NCI-H82 treated with DMSO at 0.1 percent for 48 hours (cell line): ENCODE measurements at regions not wholly inside any gene's neighbourhood (a gene's known extent, or its start where the extent isn't known, plus 50 kb on each side); places are given as distances from the start of the nearest gene placed in this dataset.
A peak's percentile ranks its signal among the peaks of the same experiment; 100 is the strongest.

Experiments
- DNase-seq: peaks from one replicate; lab custom pipeline; 2025; ENCODE audit not compliant: unreplicated experiment; lab: John Stamatoyannopoulos, UW

DNA sequence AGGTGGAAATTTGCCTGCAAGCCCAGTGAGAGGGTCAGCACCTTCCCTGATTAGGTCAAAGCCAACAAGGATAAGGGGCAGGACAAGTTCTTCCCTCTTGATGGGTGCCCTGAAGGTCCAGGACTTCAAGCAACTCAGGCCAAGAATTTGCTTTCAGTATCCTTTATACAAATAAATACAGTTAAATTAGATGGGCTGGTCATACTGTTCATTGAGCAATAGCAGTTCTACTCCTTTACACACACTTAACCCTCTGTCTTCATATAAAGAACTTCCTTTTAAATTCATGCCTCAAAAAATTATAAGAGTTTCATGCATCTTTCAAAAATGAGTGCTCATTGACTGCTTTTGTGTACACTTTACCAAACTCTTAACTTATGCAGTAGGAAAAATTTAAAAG is 392.0 kb downstream of the SPRY1 start:
- DNase-seq = no peak

DNA sequence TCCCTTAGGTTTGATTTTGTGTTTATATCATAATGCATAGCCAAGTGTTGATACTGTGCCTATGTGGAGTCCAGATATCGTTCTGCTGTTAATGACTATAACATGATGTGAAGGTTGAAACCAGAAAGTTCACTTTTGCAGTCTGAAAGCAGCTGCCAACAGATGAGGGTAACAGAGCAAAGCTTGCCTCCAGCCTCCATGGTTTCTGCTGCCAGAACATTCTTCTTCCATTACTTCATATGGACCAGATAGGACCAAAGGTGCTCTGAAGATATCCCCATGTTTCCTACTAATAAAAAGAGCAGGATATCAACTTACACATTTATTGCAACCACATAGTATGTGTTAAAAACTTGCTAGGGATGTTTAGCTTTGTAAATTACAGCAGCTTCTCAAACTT is 394.1 kb downstream of the SPRY1 start:
- DNase-seq = no peak

DNA sequence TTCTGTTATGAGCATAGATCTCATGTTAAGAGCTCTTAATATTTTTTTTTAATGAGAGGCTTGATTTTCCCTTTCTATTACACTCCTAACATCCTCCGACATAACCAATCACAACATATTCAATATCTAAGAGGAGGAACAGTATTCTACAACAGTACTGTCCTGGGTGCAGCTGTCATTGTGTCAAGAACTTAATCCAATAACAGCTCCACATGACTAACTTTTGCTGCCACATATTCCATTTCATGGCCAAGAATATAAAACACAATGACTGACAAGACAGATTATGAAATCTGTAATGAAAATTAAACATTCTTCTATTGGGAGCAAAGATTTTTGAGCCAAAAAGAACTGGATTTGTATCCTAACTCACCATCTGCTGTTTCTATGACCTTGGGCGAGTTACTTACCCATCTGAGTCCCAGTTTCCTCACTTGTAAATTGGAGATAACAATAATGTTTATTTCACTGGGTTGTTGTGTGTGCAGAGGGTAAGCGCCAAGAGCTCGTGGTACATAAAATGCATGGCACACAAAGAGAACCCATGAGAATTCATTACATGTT is 405.6 kb downstream of the SPRY1 start:
- no peak for DNase-seq

DNA sequence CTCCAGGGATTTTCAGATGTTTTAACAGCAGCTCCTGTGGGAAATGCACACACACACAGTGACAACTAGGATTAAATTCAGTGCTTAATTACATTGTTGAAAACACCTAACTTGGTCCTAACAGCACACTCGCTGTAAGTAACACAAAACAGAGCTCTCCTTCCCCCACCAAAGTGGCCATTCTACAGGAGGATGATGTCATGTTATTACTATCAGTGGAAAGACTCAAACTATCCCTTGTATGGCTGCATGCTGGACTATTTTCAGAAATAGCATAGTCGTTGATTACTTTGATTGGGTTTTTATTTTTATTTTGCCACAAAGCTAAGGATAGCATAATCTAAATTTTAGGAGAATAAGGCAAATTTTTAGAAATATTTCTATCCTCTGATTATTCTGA is 406.3 kb downstream of the SPRY1 start:
- DNase-seq = no peak

DNA sequence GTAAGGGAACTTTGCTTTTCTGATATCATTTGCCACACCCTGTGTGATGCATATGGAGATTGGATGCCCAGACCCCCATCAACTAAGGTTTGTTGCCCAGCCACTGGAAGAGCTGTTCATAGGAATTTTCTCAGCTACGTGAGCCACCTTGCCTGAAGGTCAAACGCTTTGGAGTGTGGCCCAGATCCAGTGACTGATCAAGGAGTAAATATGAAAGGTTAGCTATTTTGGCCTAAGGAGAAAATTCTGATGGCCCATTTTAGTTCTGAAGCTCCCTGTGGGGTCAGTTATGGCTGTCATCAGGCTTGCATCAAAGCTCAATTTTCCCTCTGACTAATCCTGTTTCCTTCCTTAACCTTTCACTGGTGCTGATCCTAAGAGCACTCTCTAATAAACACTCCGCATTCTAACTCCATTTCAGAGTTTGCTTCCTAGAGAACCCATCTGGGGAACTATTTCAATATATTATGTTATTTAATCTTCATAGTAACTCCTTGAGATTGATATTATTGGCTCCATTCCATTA is 407.7 kb downstream of the SPRY1 start:
- no peak for DNase-seq

DNA sequence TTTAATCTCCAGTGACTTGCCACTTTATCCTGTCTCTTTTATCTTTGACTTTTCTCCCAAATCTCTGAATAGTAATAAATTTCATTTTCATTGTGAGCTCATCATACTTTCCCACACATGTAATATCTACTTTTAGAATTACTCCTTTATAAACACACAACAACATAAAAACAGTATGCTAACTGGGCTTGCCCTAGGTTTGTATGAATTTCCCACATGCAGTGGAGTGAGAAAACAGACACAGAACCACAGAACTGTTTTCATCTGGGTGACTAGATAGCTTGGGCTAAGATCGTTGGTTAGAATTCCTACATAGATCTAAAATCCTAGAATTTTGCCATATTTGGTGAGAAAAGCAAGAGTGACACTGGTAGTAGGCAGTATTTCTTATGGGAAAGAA is 409.5 kb downstream of the SPRY1 start:
- no peak for DNase-seq

DNA sequence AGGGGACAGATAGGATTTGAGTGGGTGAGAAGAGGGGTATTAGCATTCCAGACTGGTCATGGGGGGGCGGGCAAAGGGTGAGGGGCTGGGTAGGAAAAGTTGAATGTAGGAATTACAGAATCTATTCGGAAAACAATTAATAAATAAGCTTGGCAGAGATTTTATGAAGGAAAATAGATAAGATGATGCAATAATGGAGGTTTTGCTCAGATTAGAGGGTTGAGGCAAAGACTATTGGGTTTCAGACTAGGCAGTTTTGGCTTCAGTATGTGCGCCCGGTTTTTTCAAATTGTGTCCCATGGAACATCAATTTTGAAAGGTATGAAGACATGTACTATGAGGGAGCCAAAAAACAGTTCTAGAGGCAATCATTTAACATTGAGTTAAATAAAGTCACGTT is 410.6 kb downstream of the SPRY1 start:
- no peak for DNase-seq

DNA sequence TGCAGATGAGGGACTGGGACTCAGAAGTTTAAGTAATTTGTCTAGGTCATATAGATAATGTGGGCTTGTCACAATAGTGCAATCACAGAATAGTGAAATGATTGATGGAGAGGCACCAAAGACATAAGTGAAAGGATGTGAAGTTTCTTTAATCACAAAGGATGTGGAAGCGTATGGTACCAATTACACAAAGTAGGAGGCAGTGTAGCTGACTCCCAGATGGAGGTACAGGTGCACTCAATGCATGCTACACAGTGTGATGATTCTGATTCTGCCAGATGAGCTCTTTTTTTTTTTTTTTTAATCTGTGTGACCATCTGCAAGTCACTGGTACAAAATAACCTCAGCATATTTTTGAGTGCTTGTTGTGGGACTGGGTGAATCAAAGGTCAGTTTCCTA is 411.3 kb downstream of the SPRY1 start:
- no peak for DNase-seq

DNA sequence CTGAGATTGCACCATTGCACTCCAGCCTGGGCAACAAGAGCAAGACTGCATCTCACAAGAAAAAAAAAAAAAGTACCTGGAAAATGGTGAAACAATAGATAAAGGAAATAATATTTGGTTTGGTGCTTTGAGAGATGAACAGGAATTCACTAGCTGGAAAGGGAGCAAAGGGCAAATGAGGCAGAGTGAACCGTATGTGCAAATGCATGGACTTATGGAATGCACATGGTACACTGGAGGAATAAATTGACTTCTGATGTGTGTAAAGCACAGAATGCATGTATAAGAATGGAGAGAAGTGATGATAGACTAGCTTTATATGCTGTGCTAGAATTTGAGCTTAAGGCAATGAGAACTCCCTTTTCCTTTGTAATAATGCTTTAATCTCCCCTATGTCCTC is 413.3 kb downstream of the SPRY1 start:
- no peak for DNase-seq

DNA sequence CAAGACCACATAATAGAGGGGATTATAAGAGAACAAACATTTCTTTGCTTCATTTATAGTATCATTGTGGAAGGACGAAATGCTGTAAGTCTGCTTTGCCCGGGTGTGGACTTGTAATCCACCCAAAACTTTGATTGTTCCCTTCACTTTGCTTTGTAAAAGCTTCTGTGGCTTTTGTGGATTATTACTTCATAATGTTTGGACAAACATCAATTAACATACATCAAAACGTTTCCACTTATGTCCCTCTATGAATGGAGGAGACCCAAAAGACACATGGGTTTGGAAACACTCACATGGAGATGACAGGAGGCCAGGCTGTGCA is 415.4 kb downstream of the SPRY1 start:
- no peak for DNase-seq

DNA sequence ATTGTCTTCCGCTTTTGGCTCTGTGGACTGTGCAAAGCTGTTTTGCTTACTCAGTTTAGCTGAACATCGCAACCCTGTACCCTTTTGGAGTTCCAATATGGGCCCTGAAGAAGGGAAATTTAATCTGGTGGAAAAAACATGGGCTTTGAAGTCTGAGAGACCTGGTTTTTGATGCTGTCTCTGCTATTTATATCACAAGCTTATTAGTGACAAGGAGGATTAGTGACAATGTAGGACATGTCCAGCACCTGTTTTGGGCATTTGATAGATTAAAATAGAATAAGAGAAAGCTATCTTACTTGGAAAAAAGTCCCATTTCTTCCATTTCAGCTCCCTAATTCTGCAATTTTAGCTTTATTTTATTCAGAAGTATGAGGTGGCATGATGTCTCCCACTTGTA is 417.3 kb downstream of the SPRY1 start:
- DNase-seq = peak; percentile 25

DNA sequence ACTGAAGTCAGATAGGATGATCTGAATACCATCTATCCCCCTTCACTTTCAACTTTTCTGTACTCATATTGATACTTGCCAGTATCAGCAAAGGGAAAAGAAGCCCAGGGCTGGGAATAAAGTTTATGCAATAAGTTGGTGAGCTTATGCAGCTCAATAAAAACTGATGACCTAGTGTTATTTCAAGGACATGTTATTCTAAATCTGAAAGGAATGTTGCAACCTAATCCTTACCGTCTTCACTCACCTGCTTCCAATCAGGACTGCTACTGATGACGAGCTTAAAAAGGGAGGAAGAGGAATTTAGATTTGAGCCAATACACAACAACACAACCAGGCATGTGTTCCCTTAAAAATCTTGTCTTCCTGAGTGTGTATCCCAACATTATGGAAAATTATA is 419.9 kb downstream of the SPRY1 start:
- no peak for DNase-seq

DNA sequence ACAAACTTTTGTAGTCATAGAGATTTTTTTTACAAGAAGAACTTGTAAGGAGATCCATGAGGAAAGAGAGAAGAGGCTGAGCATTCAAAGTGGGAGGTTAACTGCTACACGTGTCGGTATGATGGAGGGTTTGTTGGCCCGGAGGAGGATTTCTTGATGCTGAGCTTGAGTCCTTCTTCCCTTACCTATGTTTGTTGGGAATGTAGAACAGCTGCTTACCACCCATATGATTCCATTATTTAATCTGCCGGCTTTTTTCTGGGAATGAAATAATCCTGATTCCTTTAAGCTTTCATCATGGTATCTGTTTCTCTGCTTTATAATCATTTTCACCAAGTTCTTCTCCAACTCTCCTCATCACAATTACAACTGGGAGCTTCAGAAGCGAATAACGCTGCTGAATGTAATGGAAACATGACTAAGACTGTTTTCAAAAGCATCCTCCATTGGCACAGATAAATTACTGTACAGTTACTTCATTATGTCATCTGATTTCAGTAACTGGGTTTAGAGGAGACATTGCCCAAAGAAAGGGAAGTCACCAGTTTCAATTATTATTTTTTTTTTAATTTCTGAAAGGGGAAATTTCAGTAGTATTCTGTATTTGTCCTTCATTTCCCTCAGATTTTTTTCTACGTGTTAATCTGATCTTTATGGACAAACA is 420.6 kb downstream of the SPRY1 start:
- DNase-seq = no peak

DNA sequence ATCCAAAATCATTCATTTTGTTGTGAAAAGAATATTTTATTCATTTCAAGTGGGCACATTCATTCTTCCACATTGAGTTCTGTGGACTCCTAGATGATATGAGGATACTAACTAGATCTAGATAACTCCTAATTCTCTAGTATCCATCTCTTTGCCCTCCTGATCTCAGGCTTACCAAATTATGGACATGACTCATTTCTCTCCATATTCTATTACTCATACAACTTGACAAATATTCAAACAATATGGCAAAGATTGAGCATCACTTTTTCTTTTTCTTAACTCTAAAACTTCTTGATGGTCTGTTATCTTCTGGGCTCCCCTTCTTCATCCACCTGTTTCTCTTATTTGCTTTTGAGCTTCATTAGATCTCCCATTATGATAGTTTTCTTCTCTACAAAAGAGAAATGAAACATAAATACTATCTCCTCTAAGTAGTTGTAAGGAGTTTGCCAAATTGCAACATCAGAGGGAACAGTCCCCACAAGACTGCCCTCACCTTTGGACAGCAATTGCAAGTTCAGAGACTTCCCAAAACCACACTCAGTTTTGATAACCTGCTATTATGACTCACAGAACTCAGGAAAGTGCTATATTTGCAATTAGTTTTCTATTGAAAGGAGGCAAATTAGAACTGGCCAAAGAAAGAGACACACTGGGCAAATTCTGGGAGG is 422.9 kb downstream of the SPRY1 start:
- DNase-seq = no peak

DNA sequence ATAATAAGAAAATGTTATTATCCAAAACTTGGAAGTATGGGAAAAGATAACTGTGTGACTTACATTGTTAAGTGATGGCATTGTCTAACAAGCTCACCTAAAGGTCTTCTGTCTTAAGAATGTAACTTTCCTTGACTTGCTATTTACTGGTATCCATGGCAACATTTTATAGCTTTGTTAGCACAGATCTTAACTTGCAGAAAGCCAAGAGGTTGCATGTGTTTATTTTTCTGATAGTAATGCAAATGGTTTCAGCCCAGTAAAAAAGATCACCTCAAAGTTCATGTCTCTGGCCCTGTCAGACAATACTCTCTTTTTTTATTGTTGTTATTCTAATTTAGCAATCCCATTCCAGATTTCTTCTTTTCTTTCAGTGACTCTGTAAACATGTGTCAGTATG is 425.3 kb downstream of the SPRY1 start:
- DNase-seq = no peak

DNA sequence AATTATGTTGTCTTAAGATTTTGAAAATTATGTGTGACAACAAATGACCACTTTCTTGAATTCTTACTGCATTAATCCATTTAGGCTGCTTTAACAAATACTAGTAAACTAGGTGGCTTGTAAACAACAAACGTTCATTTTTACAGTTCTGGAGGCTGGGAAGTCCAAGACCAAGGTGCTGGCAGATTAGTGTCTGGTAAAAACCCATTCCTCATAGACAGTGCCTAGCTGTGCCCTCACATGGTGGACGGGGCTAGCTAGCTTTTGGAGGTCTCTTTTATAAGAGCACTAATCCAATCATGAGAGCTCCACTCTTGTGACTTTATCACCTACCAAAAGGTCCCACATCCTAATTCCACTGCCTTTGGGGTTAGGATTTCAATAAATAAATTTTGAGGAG is 425.8 kb downstream of the SPRY1 start:
- DNase-seq = no peak

DNA sequence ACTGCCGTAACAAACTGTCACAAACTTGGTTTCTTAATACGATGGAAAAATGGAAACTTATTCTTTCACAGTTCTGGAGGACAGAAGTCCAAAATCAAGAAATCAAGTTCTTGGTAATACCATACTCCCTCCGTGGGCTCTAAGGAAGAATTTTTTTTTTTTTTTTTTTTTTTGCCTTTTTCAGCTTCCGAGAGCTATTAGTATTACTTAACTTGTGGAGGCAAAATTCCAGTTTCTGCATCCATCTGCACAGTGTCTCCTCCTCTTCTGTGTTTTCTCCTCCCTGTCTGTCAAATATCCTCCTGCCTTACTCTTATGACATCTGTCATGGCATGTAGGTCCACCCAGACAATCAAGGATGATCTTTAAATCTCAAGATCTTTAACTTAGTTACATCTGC is 426.6 kb downstream of the SPRY1 start:
- no peak for DNase-seq

DNA sequence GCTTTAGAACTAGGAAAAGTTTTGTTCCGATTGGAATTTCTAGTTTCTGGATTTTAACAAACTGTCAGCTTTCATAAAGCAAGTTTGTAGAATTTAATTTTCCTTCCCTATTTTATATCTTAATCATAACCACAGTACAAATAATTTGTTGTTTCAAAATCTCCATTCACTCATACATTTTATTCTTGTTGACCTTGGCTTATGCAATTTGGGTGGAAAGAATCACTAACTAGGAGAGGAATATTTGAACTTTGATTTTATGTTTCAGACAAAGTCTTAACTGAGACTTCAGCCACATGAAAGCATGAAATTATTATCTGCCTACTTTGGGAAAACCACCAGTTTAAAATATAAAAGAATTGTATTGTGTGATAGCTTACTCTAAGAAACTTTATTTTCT is 427.9 kb downstream of the SPRY1 start:
- no peak for DNase-seq

DNA sequence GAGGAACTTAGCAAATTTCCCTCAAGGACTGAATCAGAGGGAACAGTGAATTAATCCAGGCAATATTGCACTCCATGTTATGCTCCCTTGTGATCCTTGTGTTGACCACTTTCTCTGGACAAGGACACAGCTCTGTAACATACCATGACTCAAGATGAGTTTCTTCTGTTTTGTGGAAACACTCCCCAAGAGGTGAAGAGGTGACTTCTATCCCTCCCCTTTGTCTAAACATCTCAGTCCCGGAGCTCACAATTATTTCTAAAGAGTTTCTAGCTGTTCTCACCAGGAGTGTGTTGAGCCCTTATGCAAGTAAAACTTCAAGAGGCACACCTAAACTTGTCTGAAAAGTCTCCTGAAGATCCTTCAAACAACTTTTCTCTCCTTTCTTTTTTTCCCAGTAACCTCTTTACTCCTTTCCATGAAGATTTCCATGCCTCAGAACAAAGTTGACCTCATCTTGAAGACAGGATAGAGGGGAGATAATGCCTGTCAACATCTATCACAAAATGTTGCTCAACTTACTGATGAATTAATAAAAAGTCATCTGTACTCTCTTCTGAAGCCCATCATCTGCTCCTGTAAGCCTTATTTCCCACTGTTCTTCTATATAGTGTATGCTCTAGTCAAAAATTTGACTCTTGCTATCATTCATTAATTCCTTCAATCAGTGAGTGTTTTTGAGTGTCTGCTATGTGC is 429.1 kb downstream of the SPRY1 start:
- DNase-seq = no peak

DNA sequence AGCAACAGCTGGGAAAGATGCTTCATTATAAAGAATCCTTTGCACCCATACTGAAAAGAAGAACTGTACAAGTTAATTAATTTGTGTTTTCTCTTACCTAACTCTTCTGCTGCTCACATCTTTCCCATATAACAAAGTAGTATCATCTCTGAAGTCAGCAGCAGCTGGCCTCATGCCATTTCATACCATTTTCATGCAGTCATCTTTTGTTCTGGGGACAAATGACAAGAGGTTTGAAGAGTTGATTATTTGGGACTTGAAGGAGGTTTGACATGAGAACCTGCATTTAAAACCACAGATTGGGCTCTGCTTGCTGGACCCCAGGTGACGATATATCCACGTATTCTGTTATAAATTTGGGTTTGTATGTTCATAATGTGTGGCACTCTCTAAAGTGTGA is 430.3 kb downstream of the SPRY1 start:
- no peak for DNase-seq

DNA sequence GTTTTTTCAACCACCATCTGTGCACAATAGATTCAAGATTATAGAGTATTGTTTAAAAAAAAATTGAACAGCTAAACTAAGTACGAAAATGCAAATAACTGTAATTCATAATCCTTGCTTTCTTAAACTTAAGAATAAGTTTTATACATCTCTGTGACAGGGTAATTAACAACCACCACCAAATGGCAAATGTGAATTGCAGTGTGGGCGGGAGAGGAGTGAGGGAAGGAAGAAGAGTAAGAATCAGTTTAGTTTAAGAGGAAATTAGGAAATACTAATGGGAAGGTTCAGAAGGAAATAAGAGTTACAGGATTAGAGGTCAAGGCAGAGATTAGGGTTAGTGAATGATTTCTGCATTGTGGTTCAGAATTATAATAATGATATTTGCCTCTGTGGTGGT is 430.9 kb downstream of the SPRY1 start:
- DNase-seq = no peak

DNA sequence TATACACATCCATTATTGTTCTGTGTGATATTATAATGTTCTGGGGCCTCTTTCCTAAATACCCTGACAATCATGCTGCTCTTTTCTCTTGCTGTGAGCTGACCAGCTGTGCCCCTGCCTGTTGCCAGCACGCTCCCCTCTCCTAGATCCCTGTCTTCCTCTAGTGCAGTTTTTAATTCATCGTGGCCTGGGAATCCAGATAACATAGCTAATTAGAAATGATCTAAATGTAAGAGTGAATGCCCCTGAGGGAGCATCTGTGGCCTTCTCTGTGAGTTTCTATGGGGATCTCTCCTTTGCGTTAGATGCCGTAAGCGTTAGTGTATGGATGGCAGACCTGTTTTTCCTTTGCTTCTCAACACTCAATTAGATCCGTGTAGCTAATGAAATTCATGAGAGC is 434.3 kb downstream of the SPRY1 start:
- no peak for DNase-seq
